CD4-positive, CD25-positive, alpha-beta regulatory T cell (primary cell): ENCODE measurements at regions not wholly inside any gene's neighbourhood (a gene's known extent, or its start where the extent isn't known, plus 50 kb on each side); places are given as distances from the start of the nearest gene placed in this dataset.
"Not testable (repeated sequence)": the region's sequence is repeated elsewhere in the genome, so short reads cannot be mapped to it uniquely, and the experiment has no call there.

Experiments
- ATAC-seq, 2 donors: fragments of 150-1000 bp; cut with Tn5 transposase; one replicate each; pipeline ENCODE4 v1.10.0; 2021; ENCODE audit warnings: low read depth in 2 of 2, moderate number of reproducible peaks in 2 of 2, moderate library complexity in 1 of 2
- DNase-seq, 3 donors: peaks; one replicate each; pipeline versions ENCODE4 v3.0.0 to v3.0.0-alpha.2; 2012 to 2022; ENCODE audit warnings: mixed read lengths in 1 of 3
- H3K27ac ChIP-seq: one replicate; pipeline ENCODE4 v1.7.0; 2013; ENCODE audit warnings: mild to moderate bottlenecking, low read length; ENCODE audit not compliant: insufficient read depth, poor library complexity, severe bottlenecking
- H3K27me3 ChIP-seq: one replicate; pipeline ENCODE4 v1.7.0; 2013; ENCODE audit warnings: low read length; ENCODE audit not compliant: control insufficient read depth, insufficient read depth
- H3K36me3 ChIP-seq: one replicate; pipeline ENCODE4 v1.7.0; 2013; ENCODE audit warnings: mild to moderate bottlenecking, low read length, moderate library complexity; ENCODE audit not compliant: control insufficient read depth, insufficient read depth
- H3K4me1 ChIP-seq: 2 replicates; pipeline ENCODE4 v1.7.0; 2013; ENCODE audit warnings: mild to moderate bottlenecking, low read length; ENCODE audit not compliant: insufficient read depth, control insufficient read depth, poor library complexity, severe bottlenecking
- H3K4me3 ChIP-seq: one replicate; pipeline ENCODE4 v1.7.0; 2013; ENCODE audit warnings: low read depth, mild to moderate bottlenecking, low read length, moderate library complexity
- H3K9me3 ChIP-seq, 2 experiments: 1 replicate in 1 of 2; 2 replicates in 1 of 2; pipeline ENCODE4 v1.7.0; 2013; ENCODE audit warnings: low read length in 2 of 2, mild to moderate bottlenecking in 1 of 2, moderate library complexity in 1 of 2; ENCODE audit not compliant: control insufficient read depth in 2 of 2
- H3K27ac Mint-ChIP-seq, 3 donors: one replicate each; pipeline ENCODE4 v1.8.0; 2020 to 2022; ENCODE audit warnings: mild to moderate bottlenecking in 3 of 3, mixed read lengths in 3 of 3, moderate library complexity in 2 of 3
- H3K27me3 Mint-ChIP-seq: one replicate; pipeline ENCODE4 v1.8.0; 2022; ENCODE audit warnings: mild to moderate bottlenecking, mixed read lengths
- H3K36me3 Mint-ChIP-seq: one replicate; pipeline ENCODE4 v1.8.0; 2020; ENCODE audit warnings: mixed read lengths
- H3K4me1 Mint-ChIP-seq, 4 donors: one replicate each; pipeline ENCODE4 v1.8.0; 2020 to 2022; ENCODE audit warnings: mixed read lengths in 4 of 4, mild to moderate bottlenecking in 1 of 4
- H3K4me3 Mint-ChIP-seq, 4 donors: one replicate each; pipeline ENCODE4 v1.8.0; 2020 to 2022; ENCODE audit warnings: mild to moderate bottlenecking in 4 of 4, mixed read lengths in 4 of 4, moderate library complexity in 3 of 4
- H3K9me3 Mint-ChIP-seq, 7 donors: one replicate each; pipeline ENCODE4 v1.8.0; 2020 to 2022; ENCODE audit warnings: mixed read lengths in 7 of 7, mild to moderate bottlenecking in 3 of 7, moderate library complexity in 2 of 7

GRCh38 chr4:3877236-3877635 is 111.1 kb downstream of the ADRA2C start:
- peaks cover 0 to 15% (median 3%) of the 10 kb centered on the region in 7 donors for H3K9me3 Mint-ChIP-seq
- ATAC-seq (no peak), DNase-seq (no peak)
- H3K4me1 Mint-ChIP-seq = peaks cover 0 to 18% (median 10%) of the 10 kb centered on the region in 4 donors
- Histone ChIP-seq H3K36me3 (no peaks in the 10 kb centered on the region), H3K27me3 (peaks cover 2% of the 10 kb centered on the region), H3K4me1 (peaks cover 14% of the 10 kb centered on the region), H3K9me3 (peaks cover 0 to 12% of the 10 kb centered on the region in 2 experiments), H3K4me3 (no peak overlapping the region), H3K27ac (no peak overlapping the region)
- peaks cover 41% of the 10 kb centered on the region for H3K27me3 Mint-ChIP-seq
- no peak overlapping the region for H3K4me3 Mint-ChIP-seq
- peak overlapping the region in 1 of 3 donors; percentile 29 for H3K27ac Mint-ChIP-seq
- H3K36me3 Mint-ChIP-seq = peaks cover 4% of the 10 kb centered on the region

- H3K4me3 ChIP-seq = no peak overlapping the region
- no peaks in the 10 kb centered on the region for H3K36me3 ChIP-seq
- H3K4me1 ChIP-seq = peaks cover 14% of the 10 kb centered on the region
- H3K27me3 ChIP-seq = peaks cover 2% of the 10 kb centered on the region
- DNase-seq (no peak), ATAC-seq (no peak)
- H3K9me3 ChIP-seq = peaks cover 0 to 12% of the 10 kb centered on the region in 2 experiments
- H3K27ac ChIP-seq = no peak overlapping the region
- peaks cover 0 to 16% (median 10%) of the 10 kb centered on the region in 4 donors for H3K4me1 Mint-ChIP-seq
- H3K27me3 Mint-ChIP-seq = peaks cover 40% of the 10 kb centered on the region
- peaks cover 0 to 15% (median 3%) of the 10 kb centered on the region in 7 donors for H3K9me3 Mint-ChIP-seq
- no peak overlapping the region for H3K4me3 Mint-ChIP-seq
- peaks cover 4% of the 10 kb centered on the region for H3K36me3 Mint-ChIP-seq
- no peak overlapping the region for H3K27ac Mint-ChIP-seq
These were observed 111.7 kb downstream of the ADRA2C start for GRCh38 chr4:3877868-3878267.

DNA sequence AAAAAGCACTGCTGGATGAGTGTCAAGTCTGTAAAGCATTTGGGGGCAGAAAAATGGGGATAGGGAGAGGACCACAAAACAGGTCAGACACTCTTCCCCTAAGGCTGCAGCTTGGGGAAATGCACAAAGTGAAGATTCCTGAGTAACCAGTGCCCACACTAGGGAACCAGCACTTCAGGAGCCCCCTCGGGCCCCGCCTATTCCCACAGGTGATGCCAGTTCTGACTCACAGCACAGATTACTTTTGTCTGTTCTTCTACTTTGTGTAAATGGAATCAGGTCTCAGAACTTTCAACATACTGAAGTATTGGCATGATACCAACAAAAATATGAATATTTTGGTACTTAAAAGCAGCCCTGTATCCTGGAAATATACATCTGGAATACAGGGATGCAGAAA is 112.5 kb downstream of the ADRA2C start:
- Mint-ChIP-seq H3K4me3 (peak overlapping the region in 1 of 4 donors; percentile 77), H3K4me1 (peaks cover 0 to 15% (median 10%) of the 10 kb centered on the region in 4 donors), H3K27me3 (peaks cover 36% of the 10 kb centered on the region), H3K36me3 (peaks cover 4% of the 10 kb centered on the region), H3K9me3 (peaks cover 0 to 15% (median 3%) of the 10 kb centered on the region in 7 donors), H3K27ac (no peak overlapping the region)
- Histone ChIP-seq H3K4me1 (peaks cover 14% of the 10 kb centered on the region), H3K27ac (no peak overlapping the region), H3K9me3 (peaks cover 0 to 12% of the 10 kb centered on the region in 2 experiments), H3K4me3 (no peak overlapping the region), H3K27me3 (peaks cover 2% of the 10 kb centered on the region), H3K36me3 (no peaks in the 10 kb centered on the region)
- DNase-seq (no peak), ATAC-seq (no peak)

GRCh38 chr4:3879681-3880614 is 113.8 kb downstream of the ADRA2C start:
- peak overlapping the region in 3 of 4 donors; percentile 58 to 74 (median 68) for H3K4me3 Mint-ChIP-seq
- ATAC-seq = peak in 1 of 2 donors; percentile 46
- peaks cover 14% of the 10 kb centered on the region for H3K4me1 ChIP-seq
- peaks cover 0 to 15% (median 10%) of the 10 kb centered on the region in 4 donors for H3K4me1 Mint-ChIP-seq
- no peak overlapping the region for H3K4me3 ChIP-seq
- H3K27me3 ChIP-seq = peaks cover 2% of the 10 kb centered on the region
- peaks cover 4% of the 10 kb centered on the region for H3K36me3 Mint-ChIP-seq
- no peaks in the 10 kb centered on the region for H3K36me3 ChIP-seq
- no peak overlapping the region for H3K27ac ChIP-seq
- H3K9me3 ChIP-seq = peaks cover 0 to 12% of the 10 kb centered on the region in 2 experiments
- peaks cover 34% of the 10 kb centered on the region for H3K27me3 Mint-ChIP-seq
- peak in 2 of 3 donors; percentile 11 to 14 for DNase-seq
- peaks cover 0 to 15% (median 3%) of the 10 kb centered on the region in 7 donors for H3K9me3 Mint-ChIP-seq
- no peak overlapping the region for H3K27ac Mint-ChIP-seq

DNA sequence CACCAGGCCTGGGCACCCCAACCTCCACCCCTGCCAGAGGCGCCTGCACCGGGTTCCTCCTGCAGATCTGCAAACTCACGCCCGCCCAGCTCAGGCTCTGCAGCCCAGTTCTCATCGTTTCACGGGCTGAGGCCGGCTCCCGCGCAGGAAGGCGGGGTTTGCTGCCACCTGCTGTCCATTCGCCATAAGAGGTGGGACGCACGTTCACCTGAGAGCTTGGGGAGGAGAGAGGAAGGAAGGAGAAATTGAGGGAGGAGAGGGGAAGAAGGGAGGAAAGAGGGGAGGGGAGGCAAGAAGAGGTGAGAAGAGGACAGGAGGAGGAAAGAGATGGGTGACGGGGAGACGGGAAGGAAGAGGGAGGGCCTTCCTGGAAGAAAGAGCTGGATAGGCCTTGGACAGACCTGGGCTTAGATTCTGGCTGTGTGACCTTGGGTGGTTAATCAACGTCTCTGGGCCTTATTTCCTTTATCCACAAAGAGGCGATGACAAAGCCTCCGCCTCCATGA is 114.5 kb downstream of the ADRA2C start:
- H3K27ac Mint-ChIP-seq = no peak overlapping the region
- Histone ChIP-seq H3K9me3 (peaks cover 0 to 12% of the 10 kb centered on the region in 2 experiments), H3K4me1 (peaks cover 14% of the 10 kb centered on the region), H3K27me3 (peaks cover 2% of the 10 kb centered on the region), H3K27ac (no peak overlapping the region), H3K36me3 (no peaks in the 10 kb centered on the region), H3K4me3 (no peak overlapping the region)
- H3K4me1 Mint-ChIP-seq = peaks cover 0 to 15% (median 10%) of the 10 kb centered on the region in 4 donors
- DNase-seq = peak; percentile 29 to 64 (median 46)
- H3K27me3 Mint-ChIP-seq = peaks cover 31% of the 10 kb centered on the region
- H3K36me3 Mint-ChIP-seq = peaks cover 4% of the 10 kb centered on the region
- H3K4me3 Mint-ChIP-seq = peak overlapping the region in 2 of 4 donors; percentile 19 to 65
- peaks cover 0 to 15% (median 3%) of the 10 kb centered on the region in 7 donors for H3K9me3 Mint-ChIP-seq
- peak; percentile 45 to 63 for ATAC-seq

- not testable (repeated sequence) for H3K27ac ChIP-seq, ATAC-seq, H3K4me3 ChIP-seq, H3K27me3 ChIP-seq, H3K36me3 ChIP-seq, H3K27ac Mint-ChIP-seq, H3K4me3 Mint-ChIP-seq, H3K36me3 Mint-ChIP-seq, DNase-seq
- Histone ChIP-seq H3K4me1 (peaks cover 14% of the 10 kb centered on the region), H3K9me3 (peaks cover 0 to 12% of the 10 kb centered on the region in 2 experiments)
- peaks cover 0 to 15% (median 4%) of the 10 kb centered on the region in 7 donors for H3K9me3 Mint-ChIP-seq
- H3K4me1 Mint-ChIP-seq = peaks cover 0 to 15% (median 10%) of the 10 kb centered on the region in 4 donors
- peaks cover 30% of the 10 kb centered on the region for H3K27me3 Mint-ChIP-seq
These were observed 116.2 kb downstream of the ADRA2C start for GRCh38 chr4:3882316-3882885.

DNA sequence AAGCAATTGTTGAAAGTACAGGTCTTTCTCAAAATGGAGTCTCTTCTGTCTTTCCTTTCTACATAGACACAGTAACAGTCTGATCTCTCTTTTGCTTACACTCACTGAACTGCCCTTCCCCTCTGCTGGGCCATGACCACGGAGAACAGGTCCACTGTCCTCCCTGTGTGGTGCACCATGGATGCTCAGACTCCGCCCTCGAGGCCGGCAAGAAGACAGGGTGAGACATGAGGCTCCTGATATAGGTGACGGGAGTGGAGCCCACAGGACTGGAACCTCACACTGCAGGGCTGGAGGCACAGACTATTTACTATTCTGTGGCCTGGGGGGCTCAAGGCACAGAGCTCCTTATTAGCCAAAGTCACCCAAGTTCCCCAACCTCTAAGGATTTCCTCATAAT is 118.1 kb downstream of the ADRA2C start:
- H3K27me3 Mint-ChIP-seq = peaks cover 15% of the 10 kb centered on the region
- H3K27me3 ChIP-seq, DNase-seq: not testable (repeated sequence)

More for the DNA sequence above, 118.1 kb downstream of the ADRA2C start:
- H3K9me3 ChIP-seq, H3K27ac Mint-ChIP-seq, H3K36me3 Mint-ChIP-seq, H3K27ac ChIP-seq, H3K9me3 Mint-ChIP-seq, ATAC-seq, H3K4me3 Mint-ChIP-seq, H3K4me3 ChIP-seq, H3K36me3 ChIP-seq: not testable (repeated sequence)
- H3K4me1 Mint-ChIP-seq = peaks cover 0 to 11% (median 7%) of the 10 kb centered on the region in 4 donors
- peaks cover 13% of the 10 kb centered on the region for H3K4me1 ChIP-seq
